HG03457 (cell line): ENCODE measurements at regions not wholly inside any gene's neighbourhood (a gene's known extent, or its start where the extent isn't known, plus 50 kb on each side); places are given as distances from the start of the nearest gene placed in this dataset.
"Not testable (repeated sequence)": the region's sequence is repeated elsewhere in the genome, so short reads cannot be mapped to it uniquely, and the experiment has no call there.

ENCODE experiments used
- ATAC-seq: cut with Tn5 transposase; IDR thresholded peaks from one replicate; pipeline ENCODE4 v1.9.1; 2021; ENCODE audit warnings: moderate number of reproducible peaks; ENCODE audit not compliant: unreplicated experiment

DNA sequence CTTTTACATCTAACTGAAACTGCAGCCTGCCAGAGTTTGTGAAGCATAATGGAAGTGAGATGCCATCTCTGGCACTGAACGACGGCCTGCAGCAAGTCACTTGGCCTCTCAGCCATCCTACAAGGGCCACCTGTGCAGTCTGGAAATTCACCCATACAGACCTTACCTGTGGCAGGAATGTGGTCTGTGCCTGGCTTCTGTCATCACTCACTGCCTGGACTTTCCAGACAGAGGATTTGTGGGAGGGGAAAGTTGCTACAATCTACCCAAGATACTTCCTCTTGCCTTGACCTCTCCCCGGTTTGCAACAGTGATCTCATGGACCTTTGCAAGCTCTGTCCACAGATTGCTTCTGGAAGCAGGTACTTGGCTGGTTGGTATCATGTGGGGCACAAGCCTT lies 58.4 kb upstream of the ATP1B1 start:
- no peak for ATAC-seq

- no peak for ATAC-seq
Measured at GRCh38 chr1:169049258-169049938, 57.1 kb upstream of the ATP1B1 start.

DNA sequence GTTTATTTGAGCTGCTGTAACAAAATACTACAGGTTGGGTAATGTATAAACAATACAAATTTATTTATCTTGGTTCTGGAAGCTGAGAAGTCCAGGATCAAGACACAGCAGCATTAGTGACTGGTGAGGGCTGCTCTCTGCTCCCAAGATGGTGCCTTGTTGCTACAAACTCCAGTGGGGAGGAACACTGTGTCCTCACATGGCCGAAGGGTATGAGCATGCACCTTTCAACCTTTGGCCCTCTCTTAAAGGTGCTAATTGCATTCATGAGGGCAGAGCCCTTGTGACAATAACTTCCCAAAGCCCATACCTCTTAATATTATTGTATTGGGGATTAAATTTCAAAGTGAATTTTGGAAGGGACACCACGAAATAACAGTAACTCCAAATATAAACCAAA lies 55.3 kb upstream of the ATP1B1 start:
- ATAC-seq = no peak

DNA sequence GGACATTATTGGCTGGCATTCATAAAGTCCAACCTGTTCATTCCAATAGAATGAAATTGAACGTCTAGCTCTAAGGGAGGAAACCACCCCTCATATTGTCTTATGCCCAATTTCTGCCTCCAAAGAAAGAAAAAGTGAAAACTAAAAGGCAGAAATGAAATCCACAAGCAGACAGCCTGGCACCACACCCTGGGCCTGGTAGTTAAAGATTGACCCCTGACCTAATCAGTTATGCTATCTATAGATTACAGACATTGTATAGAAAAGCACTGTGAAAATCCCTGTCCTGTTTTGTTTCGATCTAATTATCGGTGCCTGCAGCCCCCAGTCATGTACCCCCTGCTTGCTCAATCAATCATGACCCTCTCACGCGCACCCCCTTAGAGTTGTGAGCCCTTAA lies 54.3 kb upstream of the ATP1B1 start:
- not testable (repeated sequence) for ATAC-seq

- no peak for ATAC-seq
Measured at GRCh38 chr1:169052727-169053126, 53.8 kb upstream of the ATP1B1 start.

DNA sequence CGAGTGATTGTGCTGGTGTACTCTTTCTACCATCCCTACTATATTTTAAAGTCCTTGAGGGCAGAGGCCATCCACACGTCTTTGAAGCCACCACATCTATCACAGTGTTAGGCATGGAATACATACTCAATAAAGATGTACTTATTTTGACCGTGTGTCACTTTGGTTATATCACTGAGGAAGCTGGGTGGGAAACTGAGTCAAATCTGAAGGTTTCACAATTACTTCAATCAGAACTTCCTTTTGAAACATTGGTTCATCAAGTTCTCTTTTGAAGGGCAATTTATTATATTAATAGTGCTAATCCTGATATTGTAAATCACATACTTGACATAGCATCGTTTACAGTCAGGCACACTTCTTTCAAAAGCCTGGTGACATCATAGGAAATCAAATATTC lies 53.3 kb upstream of the ATP1B1 start:
- no peak for ATAC-seq
